HCEC 1CT (cell line): ENCODE measurements at regions not wholly inside any gene's neighbourhood (a gene's known extent, or its start where the extent isn't known, plus 50 kb on each side); places are given as distances from the start of the nearest gene placed in this dataset.
"Not testable (repeated sequence)": the region's sequence is repeated elsewhere in the genome, so short reads cannot be mapped to it uniquely, and the experiment has no call there.

Experiments
- DNase-seq: peaks from one replicate; pipeline ENCODE4 v3.0.0-alpha.2; 2017

DNA sequence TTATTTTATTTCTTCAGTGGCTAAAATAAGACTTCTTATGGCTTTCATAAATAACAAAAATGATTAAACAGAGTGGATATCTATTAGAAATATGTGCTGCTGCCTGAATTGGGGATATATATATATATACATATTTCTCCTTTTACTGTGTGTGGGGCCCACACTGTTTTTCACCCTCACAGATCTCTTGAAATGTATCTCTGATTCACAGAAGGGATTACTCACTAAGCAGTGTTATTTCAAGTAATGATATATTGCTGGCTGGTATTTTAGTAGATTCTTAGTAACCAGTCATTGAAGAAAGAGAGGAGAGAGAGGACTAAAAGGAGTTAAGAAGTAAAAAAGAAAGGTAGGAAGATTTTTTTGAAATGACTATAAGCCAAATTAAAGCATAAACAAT, 308.6 kb upstream of the NRP1 start:
- DNase-seq: peak; percentile 80

GRCh38 chr10:33638891-33639290, 304.4 kb upstream of the NRP1 start:
- no peak for DNase-seq

- no peak for DNase-seq
Observed at GRCh38 chr10:33638374-33638773, 303.9 kb upstream of the NRP1 start.

DNA sequence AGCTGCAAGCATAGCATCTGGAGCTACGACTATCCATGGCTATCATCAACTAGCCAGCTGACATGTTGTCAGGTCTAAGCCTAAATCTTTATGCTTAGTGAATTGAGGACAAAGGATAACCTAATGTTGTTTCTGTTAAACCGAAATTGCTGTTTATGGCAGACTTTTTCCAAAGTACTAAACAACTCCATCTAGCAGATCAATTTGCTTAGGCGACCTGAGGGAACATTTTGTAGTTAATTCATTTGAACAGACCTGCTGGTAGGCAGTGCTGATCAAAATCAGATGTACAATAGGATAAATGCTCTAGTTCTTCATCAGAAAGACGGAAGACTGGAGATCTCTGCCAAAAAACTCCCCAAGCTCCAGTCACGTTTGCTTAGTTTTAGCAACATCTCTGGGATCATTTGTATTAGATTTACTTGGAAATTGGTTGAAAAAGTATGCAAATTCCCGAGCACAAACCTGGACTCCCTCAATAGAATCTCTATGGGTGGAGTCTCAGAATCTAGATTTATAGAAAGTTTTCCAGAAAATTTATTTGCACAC, 301.6 kb upstream of the NRP1 start:
- DNase-seq: no peak

GRCh38 chr10:33632432-33632831, 298.0 kb upstream of the NRP1 start:
- DNase-seq: no peak

- DNase-seq: no peak
Observed at GRCh38 chr10:33631991-33632390, 297.5 kb upstream of the NRP1 start.

DNA sequence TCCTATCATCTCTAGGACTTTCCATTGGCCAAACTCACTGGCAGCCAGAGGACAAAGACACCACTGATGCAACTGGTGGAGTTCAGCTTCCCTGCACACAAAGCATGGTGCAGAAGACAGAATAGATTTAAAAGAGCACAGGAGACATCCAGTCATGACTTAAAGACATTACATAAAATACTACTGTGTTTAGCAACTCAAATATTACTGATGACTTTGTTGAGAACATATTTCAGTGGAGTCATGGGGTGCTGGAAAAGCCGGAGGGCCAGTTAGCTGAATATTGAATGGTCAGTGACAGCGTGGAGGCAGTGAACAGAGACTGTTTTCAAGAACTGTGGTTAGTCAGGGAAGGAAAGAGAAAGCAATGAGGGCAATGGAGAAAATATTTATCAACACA, 296.3 kb upstream of the NRP1 start:
- no peak for DNase-seq

- DNase-seq: no peak
Observed at GRCh38 chr10:33627611-33628010, 293.1 kb upstream of the NRP1 start.

GRCh38 chr10:33626798-33627466, 292.5 kb upstream of the NRP1 start:
- no peak for DNase-seq

GRCh38 chr10:33623669-33624068, 289.2 kb upstream of the NRP1 start:
- DNase-seq: no peak

DNA sequence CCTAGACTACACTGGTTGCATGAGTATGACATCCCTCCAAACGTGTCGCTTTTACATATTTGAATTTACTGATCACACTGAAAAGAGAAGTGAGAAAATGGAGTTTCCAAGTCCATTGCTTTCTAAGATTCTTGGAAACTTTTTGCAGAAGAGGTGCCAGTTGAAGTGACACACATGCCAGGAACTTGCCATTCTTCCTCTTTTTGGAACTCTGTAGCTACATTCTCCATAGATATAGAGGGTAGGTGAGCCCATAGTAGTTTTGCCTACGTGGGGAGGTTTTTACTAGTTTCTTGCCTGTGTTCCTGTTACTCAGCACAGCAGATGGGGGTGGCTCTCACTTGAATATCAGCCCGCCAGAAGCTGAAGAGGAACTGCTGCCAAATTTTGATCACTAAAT, 286.6 kb upstream of the NRP1 start:
- DNase-seq: no peak

DNA sequence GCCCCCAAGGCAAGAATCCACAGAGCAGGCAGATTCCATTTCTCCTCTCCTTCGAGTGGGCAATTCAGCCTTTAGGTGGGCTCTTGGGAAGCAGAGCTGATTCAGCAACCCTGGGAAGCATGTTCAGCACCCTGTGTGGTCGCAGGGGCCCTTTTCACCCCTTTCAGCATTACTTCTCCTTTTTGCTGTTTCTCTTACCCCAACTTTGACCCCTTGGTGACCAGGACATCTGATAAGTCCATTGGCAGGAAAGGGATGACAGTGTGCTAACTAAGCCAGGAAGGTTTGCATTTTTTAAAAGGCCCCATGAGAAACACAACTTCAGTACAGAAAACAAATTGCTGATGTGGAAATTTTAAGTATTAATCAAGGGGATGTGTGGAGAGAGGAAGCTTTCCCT, 283.7 kb upstream of the NRP1 start:
- DNase-seq: no peak

- no peak for DNase-seq
Observed at GRCh38 chr10:33617381-33618080, 283.1 kb upstream of the NRP1 start.

DNA sequence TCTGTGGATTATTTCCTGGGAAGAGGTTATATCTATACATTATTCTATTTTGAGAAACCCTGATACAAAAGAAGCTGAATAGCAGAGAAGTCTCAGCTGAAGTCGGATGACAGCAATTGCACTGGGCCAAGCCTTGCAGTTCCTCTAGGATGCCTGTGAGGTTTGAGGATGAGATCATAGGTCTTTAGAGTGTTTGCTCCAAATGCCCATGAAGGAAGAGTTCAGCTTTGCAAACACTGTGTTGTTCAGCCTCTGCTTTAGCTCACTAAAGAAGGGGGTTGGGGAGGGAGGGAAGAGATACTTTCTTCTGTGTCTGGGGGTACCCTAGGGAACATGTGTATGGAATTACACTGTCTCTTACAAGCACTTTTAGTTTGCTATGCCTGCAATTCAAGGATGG, 282.5 kb upstream of the NRP1 start:
- no peak for DNase-seq

DNA sequence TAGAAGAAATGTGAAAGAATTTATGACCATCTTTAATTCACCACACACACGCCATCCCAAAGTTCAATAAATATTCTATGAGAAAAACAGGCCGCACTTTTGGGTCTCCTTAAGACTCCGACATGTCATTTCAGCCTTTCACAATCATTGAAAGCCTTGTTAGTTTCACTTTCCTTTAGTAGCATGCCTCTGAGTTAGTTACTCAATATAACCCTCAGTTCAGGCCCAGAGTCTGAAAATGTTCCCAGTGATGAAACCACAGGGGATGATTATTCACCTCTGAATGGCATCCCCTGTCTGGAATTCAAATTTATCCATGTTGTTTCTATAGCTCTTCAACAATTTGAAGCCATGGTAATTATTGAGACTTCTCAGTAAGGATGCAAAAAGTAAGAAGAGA, 278.1 kb upstream of the NRP1 start:
- DNase-seq: peak; percentile 78

GRCh38 chr10:33612116-33612515, 277.6 kb upstream of the NRP1 start:
- DNase-seq: peak; percentile 58

- DNase-seq: no peak
Observed at GRCh38 chr10:33611423-33611822, 277.0 kb upstream of the NRP1 start.

GRCh38 chr10:33609546-33609945, 275.1 kb upstream of the NRP1 start:
- DNase-seq: no peak

DNA sequence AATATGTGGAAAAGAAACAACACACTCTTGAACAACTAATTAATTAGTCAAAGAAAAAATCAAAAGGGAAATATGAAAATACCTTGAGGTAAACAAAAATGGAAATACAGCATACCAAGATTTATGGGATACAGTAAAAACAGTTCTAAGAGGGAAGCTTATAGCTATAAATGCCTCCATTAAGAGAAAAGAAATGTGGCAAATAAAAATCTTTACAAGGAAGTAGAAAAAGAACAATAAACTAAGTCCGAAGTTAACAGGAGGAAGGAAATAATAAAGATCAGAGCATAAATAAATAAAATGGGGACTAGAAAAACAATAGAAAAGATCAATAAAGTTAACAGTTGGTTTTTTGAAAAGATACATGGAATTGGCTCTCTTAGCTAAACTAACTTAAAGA, 267.8 kb upstream of the NRP1 start:
- no peak for DNase-seq

- DNase-seq: no peak
Observed at GRCh38 chr10:33600381-33600780, 265.9 kb upstream of the NRP1 start.

DNA sequence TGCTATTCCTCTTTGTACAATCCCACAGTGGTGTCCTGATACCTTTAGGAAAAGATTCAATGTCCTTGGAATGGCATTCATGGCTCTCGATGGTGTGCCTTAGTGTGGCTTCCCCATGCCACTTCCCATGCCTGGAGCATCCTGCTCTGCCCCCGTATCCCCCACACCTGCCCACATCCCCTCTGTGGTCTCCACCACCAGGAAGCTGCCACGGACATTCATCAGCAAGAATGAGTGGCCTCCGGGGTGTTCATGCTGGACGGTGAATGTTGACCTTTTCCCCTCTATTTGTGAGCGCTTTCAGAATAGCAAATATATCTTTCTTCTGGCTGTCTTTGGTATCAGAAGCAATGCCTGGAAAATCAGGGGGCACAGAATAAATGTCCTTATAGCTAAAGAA, 262.0 kb upstream of the NRP1 start:
- DNase-seq: no peak

GRCh38 chr10:33594475-33594874, 260.0 kb upstream of the NRP1 start:
- no peak for DNase-seq

DNA sequence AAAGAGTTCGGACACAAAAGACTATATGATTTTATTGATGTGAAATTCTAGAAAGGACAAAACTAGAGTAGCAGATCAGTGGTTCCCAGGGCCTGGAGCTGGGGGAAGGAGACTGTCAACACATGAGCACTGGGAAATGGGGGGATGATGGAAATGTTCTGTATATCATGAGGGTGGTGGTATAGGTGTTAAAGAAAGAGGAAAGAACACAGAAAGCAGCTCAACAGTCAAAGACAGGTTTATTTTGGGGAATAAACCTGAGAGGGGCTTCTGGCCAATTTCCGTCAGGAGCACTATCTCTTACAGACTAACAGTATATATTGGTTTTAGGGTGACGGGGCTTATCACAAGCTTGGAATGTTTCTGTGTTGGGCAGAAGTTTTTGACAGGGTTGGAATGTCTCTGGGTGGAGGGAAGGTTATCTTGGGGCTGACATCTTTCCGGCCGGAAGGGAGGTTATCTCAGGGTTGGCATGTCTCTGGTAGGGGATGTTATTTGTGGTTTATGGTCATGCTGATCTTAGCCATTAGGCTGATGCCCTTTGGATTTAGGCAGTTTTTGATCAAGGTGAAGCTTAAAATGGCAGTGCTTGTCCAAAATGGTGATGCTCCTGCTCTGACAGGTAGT, 254.6 kb upstream of the NRP1 start:
- DNase-seq: no peak

GRCh38 chr10:33584596-33584995, 250.1 kb upstream of the NRP1 start:
- DNase-seq: not testable (repeated sequence)
